OCI-LY1 (cell line): ENCODE measurements at regions not wholly inside any gene's neighbourhood (a gene's known extent, or its start where the extent isn't known, plus 50 kb on each side); places are given as distances from the start of the nearest gene placed in this dataset.

Experiments used
- H2AFZ ChIP-seq: fragments of 200-600 bp; sonication (generic), shearing (Covaris generic); 2 replicates; pipeline ENCODE4 v1.6.0; 2014; ENCODE audit warnings: antibody characterized with exemption, mild to moderate bottlenecking, low read length
- H3F3A ChIP-seq: fragments of 200-600 bp; sonication (generic), shearing (Covaris generic); 2 replicates; pipeline ENCODE4 v1.6.0; 2014; ENCODE audit warnings: mild to moderate bottlenecking, antibody characterized with exemption, low read length, moderate library complexity; ENCODE audit not compliant: insufficient read depth
- H3K27ac ChIP-seq: fragments of 200-600 bp; sonication (generic); 2 replicates; pipeline ENCODE4 v1.5.1; 2014; ENCODE audit warnings: low read length, mixed run types, mild to moderate bottlenecking, low read depth; ENCODE audit not compliant: poor library complexity, severe bottlenecking
- H3K27me3 ChIP-seq: fragments of 200-600 bp; sonication (generic); 2 replicates; pipeline ENCODE4 v1.6.0; 2014; ENCODE audit warnings: antibody characterized with exemption, mild to moderate bottlenecking, low read length, moderate library complexity; ENCODE audit not compliant: insufficient read depth
- H3K36me3 ChIP-seq: fragments of 200-600 bp; sonication (generic); 2 replicates; pipeline ENCODE4 v1.6.1; 2014; ENCODE audit warnings: mild to moderate bottlenecking, antibody characterized with exemption, low read length, moderate library complexity, mixed read lengths; ENCODE audit not compliant: insufficient read depth
- H3K4me1 ChIP-seq: fragments of 200-600 bp; sonication (generic); 2 replicates; pipeline ENCODE4 v1.5.1; 2014; ENCODE audit warnings: mild to moderate bottlenecking, low read length, moderate library complexity; ENCODE audit not compliant: insufficient read depth, severe bottlenecking
- H3K4me2 ChIP-seq: fragments of 200-600 bp; sonication (generic), shearing (Covaris generic); 2 replicates; pipeline ENCODE4 v1.6.1; 2014; ENCODE audit warnings: low read length
- H3K4me3 ChIP-seq: fragments of 200-600 bp; sonication (generic); 2 replicates; pipeline ENCODE4 v1.5.1; 2014; ENCODE audit warnings: low read length, low read depth, mild to moderate bottlenecking, mixed read lengths; ENCODE audit not compliant: poor library complexity, severe bottlenecking
- H3K79me2 ChIP-seq: fragments of 200-600 bp; shearing (Covaris generic); 2 replicates; pipeline ENCODE4 v1.6.1; 2016; ENCODE audit warnings: mixed run types, low read length, mixed read lengths; ENCODE audit not compliant: insufficient read depth
- H3K9ac ChIP-seq: fragments of 200-600 bp; sonication (generic), shearing (Covaris generic); 2 replicates; pipeline ENCODE4 v1.6.1; 2014; ENCODE audit warnings: mild to moderate bottlenecking, low read length, mixed read lengths
- H3K9me2 ChIP-seq: fragments of 200-600 bp; sonication (generic), shearing (Covaris generic); 2 replicates; pipeline ENCODE4 v1.6.1; 2014; ENCODE audit warnings: low read depth, mild to moderate bottlenecking, low read length, mixed read lengths
- H3K9me3 ChIP-seq: fragments of 200-600 bp; shearing (Covaris generic); 2 replicates; pipeline ENCODE4 v1.6.1; 2014; ENCODE audit warnings: low read length, mixed read lengths
- H4K20me1 ChIP-seq: fragments of 200-600 bp; sonication (generic), shearing (Covaris generic); 2 replicates; pipeline ENCODE4 v1.6.0; 2016; ENCODE audit warnings: mild to moderate bottlenecking, low read length; ENCODE audit not compliant: insufficient read depth
- EZH2 ChIP-seq: fragments of 200-600 bp; sonication (generic), shearing (Covaris generic); IDR thresholded peaks from 2 replicates; pipeline ENCODE4 v1.8.0; 2017; ENCODE audit warnings: borderline replicate concordance, mixed run types, mild to moderate bottlenecking, antibody characterized with exemption, low read length, moderate library complexity, mixed read lengths
- TF ChIP-seq, protein P1 (sequence below): fragments of 200-600 bp; sonication (generic), shearing (Covaris generic); IDR thresholded peaks from 2 replicates; pipeline ENCODE4 v1.5.1; 2017; ENCODE audit warnings: mild to moderate bottlenecking, antibody characterized with exemption, low read length, moderate library complexity, mixed read lengths

DNA sequence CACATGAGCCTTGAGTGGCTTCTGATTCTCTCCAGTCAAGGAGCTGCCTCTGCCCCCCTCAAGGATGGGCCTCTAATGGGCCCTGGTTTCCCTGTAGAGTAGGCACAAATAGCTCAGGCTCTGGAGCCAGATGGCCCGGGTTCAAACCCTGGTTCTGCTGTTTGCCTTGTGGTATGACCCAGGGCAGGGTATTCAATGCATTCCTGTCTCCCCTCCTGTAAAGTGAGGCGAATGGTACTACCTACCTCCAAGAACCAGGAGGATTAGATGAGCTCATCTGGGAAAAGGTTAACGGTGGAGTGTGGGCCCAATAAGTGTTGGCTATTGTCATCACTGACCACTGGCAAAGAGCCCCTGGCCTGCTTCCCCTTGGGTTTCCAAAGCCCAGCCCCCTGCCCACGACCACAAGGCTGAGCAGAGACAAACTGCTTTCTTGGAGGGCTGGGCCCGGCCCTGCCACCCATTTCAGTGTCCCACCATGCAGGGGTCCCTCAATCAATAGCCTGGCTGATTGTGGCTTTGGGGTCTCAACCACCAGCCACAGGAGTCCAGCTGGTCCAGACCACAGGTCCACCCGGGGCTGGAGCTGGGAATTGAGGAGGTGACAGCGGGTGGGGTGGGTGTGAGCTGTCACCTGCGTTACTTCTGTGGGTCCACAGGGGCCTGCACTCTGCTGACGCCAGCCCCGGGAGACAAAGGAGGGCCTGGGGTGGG is 115.6 kb upstream of the RUNX3 start:
- Histone ChIP-seq H3K27ac (no peak overlapping the region), H3K4me1 (no peaks in the 10 kb centered on the region), H3K9me2 (no peaks in the 10 kb centered on the region)

DNA sequence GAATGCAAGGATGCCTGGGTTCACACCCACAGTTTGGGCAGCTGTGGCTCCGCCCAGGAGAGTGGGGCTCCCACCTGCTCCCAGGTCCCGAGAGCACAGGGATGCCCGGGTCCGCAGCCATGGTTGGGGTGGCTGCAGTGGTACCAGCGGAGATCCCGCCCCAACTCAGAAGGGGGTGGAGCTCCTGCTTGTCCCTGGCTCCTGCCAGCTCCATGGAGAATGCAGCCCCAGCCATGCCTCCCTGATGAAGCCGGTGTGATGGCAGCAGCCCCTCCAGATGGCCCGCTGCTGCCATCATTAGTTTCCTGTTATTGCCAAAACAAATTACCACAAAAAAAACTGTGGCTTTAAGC is 113.1 kb upstream of the RUNX3 start:
- H3K9me2 ChIP-seq = no peaks in the 10 kb centered on the region
- no peak overlapping the region for H3K4me2 ChIP-seq
- no peak overlapping the region for H3K4me3 ChIP-seq
- H3K4me1 ChIP-seq = no peaks in the 10 kb centered on the region
- no peaks in the 10 kb centered on the region for H3K9me3 ChIP-seq
- no peak overlapping the region for H3K9ac ChIP-seq
- no peak overlapping the region for H2AFZ ChIP-seq
- H3F3A ChIP-seq = no peaks in the 10 kb centered on the region
- TF ChIP-seq, protein P1, sequence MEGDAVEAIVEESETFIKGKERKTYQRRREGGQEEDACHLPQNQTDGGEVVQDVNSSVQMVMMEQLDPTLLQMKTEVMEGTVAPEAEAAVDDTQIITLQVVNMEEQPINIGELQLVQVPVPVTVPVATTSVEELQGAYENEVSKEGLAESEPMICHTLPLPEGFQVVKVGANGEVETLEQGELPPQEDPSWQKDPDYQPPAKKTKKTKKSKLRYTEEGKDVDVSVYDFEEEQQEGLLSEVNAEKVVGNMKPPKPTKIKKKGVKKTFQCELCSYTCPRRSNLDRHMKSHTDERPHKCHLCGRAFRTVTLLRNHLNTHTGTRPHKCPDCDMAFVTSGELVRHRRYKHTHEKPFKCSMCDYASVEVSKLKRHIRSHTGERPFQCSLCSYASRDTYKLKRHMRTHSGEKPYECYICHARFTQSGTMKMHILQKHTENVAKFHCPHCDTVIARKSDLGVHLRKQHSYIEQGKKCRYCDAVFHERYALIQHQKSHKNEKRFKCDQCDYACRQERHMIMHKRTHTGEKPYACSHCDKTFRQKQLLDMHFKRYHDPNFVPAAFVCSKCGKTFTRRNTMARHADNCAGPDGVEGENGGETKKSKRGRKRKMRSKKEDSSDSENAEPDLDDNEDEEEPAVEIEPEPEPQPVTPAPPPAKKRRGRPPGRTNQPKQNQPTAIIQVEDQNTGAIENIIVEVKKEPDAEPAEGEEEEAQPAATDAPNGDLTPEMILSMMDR = no peak
- no peak for TF ChIP-seq EZH2
- no peaks in the 10 kb centered on the region for H3K79me2 ChIP-seq
- no peaks in the 10 kb centered on the region for H4K20me1 ChIP-seq
- peaks cover 9% of the 10 kb centered on the region; the same call in 1 of the 2 replicates for H3K27me3 ChIP-seq
- H3K27ac ChIP-seq = no peak overlapping the region
- no peaks in the 10 kb centered on the region for H3K36me3 ChIP-seq

More for the DNA sequence above, 115.6 kb upstream of the RUNX3 start:
- Histone ChIP-seq H3K9me3 (no peaks in the 10 kb centered on the region), H3K4me2 (no peak overlapping the region), H3K4me3 (no peak overlapping the region), H3K36me3 (no peaks in the 10 kb centered on the region), H3F3A (no peaks in the 10 kb centered on the region), H2AFZ (no peak overlapping the region), H4K20me1 (no peaks in the 10 kb centered on the region), H3K9ac (no peak overlapping the region), H3K79me2 (no peaks in the 10 kb centered on the region), H3K27me3 (peaks cover 9% of the 10 kb centered on the region; the same call in 1 of the 2 replicates)
- TF ChIP-seq, protein P1 = no peak
- TF ChIP-seq EZH2 = no peak

- no peaks in the 10 kb centered on the region for H3K9me2 ChIP-seq
- no peak overlapping the region for H2AFZ ChIP-seq
- H3K36me3 ChIP-seq = no peaks in the 10 kb centered on the region
- H3K27me3 ChIP-seq = peaks cover 5% of the 10 kb centered on the region; the same call in 1 of the 2 replicates
- TF ChIP-seq EZH2 = no peak
- TF ChIP-seq, protein P1 = no peak
- H3K9me3 ChIP-seq = no peaks in the 10 kb centered on the region
- H3K27ac ChIP-seq = no peak overlapping the region
- H3K4me1 ChIP-seq = no peaks in the 10 kb centered on the region
- H4K20me1 ChIP-seq = no peaks in the 10 kb centered on the region
- no peak overlapping the region for H3K4me2 ChIP-seq
- no peak overlapping the region for H3K4me3 ChIP-seq
- H3K79me2 ChIP-seq = no peaks in the 10 kb centered on the region
- no peak overlapping the region for H3K9ac ChIP-seq
- no peaks in the 10 kb centered on the region for H3F3A ChIP-seq
Measured at GRCh38 chr1:25042331-25043227, 112.5 kb upstream of the RUNX3 start.
